ENCODE measurements at regions not wholly inside any gene's neighbourhood (a gene's known extent, or its start where the extent isn't known, plus 50 kb on each side); places are given as distances from the start of the nearest gene placed in this dataset.
A peak's percentile ranks its signal among the peaks of the same experiment; 100 is the strongest.

- no peak for DNase-seq (ENCODE audit: low read depth)
Observed at GRCh38 chr2:150784389-150784788, 296.9 kb upstream of the RND3 start.

DNA sequence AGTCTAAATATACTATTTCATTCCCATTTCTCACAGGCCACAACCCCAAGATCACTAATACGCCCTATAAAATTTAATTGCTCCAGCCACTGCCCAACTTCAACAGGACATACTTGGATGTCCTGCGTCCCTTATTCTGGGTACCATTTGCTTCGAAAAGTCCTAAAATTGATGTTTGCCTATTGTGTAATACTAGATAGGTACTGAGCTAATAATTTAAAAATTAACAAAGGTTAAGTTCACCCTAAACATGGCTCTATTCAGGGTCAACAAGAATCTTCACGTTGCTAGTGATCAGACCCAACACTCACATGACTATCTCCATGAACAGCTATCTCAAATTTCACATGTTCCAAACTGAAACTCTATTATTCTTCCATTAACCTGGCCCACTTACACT, 296.4 kb upstream of the RND3 start:
- no peak for DNase-seq (ENCODE audit: low read depth)

DNA sequence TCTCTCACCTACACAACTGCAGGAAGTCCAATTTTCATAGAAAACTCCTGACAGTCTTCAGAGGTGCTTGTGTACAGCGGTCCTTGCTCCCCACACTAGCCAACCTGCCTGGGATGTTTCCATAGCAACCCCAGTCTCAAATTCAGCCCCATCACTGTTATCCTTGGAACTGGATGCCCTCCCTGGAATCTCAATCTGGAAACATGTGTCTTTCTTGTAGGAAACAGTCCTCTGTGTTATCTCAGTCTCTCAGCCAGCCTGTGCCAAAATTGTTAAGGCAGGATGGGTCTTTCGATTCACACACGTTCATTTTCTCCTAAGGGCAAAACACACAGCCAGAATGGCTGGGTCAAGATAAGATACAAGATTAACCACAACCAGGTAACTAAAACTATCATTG, 295.5 kb upstream of the RND3 start:
- DNase-seq (ENCODE audit: low read depth): no peak

DNA sequence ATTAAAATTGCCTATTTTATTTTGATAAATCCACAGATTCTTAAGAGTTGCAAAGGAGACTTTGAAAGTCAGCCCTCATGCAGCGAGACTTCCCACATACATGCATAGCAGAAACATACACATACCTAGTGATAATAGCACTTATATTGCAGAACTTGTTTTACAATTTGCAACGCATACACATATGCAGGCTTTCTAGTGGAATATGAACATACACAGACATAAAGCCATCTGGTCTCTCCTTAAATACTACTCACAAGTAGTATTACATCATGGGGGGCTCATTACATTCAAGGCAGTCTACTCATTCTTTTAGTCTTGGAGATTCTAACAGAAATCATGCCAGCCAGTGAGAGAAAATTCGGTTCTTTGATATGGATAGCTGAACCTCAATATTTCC, 295.1 kb upstream of the RND3 start:
- DNase-seq (ENCODE audit: low read depth): no peak

GRCh38 chr2:150781142-150781541, 293.7 kb upstream of the RND3 start:
- DNase-seq (ENCODE audit: low read depth): no peak

GRCh38 chr2:150778828-150779227, 291.4 kb upstream of the RND3 start:
- peak; percentile 2 for DNase-seq (ENCODE audit: low read depth)

DNA sequence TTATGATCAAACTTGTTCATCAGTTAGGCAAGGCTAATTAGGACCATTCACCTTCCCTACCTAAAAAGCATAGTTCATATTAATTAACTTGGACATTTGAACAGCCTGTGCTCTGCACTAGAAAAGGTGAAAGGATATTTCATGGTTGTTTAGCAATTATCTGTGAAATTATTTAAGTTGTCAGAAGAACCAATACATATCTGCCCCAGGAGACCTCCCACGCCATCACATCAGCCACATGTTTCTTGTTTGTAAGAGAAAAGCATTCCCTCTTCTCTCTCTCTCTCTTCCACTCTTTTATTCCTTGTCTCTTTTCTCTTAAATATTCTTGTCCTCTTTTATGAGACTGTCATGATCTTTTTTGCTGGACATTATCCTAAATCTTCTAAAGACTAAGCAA, 282.0 kb upstream of the RND3 start:
- no peak for DNase-seq (ENCODE audit: low read depth)

GRCh38 chr2:150767991-150768746, 280.7 kb upstream of the RND3 start:
- peak; percentile 54 for DNase-seq (ENCODE audit: low read depth)

- no peak for DNase-seq (ENCODE audit: low read depth)
Observed at GRCh38 chr2:150762571-150762970, 275.1 kb upstream of the RND3 start.

- no peak for DNase-seq (ENCODE audit: low read depth)
Observed at GRCh38 chr2:150759531-150759930, 272.1 kb upstream of the RND3 start.

- no peak for DNase-seq (ENCODE audit: low read depth)
Observed at GRCh38 chr2:150759106-150759505, 271.6 kb upstream of the RND3 start.

- DNase-seq (ENCODE audit: low read depth): no peak
Observed at GRCh38 chr2:150752229-150752628, 264.8 kb upstream of the RND3 start.

DNA sequence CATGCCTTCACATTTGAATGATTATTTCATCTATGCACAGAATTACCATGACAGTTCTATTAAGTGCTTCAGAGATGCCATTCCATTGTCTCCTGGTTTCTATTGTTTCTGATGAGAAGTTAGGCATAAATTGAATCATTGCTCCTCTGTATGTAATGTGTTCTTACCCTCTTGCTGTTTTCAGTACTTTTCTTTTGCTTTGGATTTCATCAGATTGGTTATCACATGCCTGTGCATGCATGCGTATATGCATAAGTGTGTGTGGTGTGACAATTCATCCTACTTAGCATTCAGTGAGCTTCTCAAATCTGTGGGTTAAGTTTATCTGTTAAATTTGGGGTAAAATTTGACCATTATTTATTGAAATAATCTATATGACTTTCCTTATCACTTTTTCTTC, 263.3 kb upstream of the RND3 start:
- DNase-seq (ENCODE audit: low read depth): no peak

GRCh38 chr2:150742094-150742493, 254.6 kb upstream of the RND3 start:
- DNase-seq (ENCODE audit: low read depth): no peak

DNA sequence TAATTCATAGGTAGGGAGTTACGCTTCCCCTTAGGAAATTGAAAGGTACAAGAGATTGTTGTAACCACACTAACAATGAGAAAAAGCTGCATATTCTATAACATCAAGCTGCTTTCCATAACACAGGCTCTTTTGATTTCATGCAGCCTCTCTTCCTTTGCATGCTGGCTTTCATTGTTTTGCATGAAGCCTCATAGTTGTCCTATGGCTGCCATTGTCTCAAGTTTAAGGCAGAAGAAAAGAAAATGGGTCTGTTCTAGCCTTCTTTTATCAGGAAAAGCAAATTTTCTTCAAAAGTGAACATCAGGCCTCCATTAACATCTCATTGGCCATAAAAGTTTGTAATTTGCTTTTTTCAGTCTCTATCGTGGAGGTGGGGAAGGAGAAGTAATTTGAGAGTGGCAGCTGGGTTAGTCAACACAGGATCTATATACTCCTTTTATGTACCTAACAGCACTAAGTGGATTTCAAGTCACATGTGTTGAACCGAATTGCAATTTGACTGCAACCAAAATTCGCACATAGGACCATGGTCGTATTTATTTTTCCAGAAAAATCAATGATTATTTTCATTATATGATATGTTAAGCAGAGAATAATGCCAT, 248.5 kb upstream of the RND3 start:
- no peak for DNase-seq (ENCODE audit: low read depth)

GRCh38 chr2:150733051-150733618, 245.7 kb upstream of the RND3 start:
- peak; percentile 6 for DNase-seq (ENCODE audit: low read depth)

DNA sequence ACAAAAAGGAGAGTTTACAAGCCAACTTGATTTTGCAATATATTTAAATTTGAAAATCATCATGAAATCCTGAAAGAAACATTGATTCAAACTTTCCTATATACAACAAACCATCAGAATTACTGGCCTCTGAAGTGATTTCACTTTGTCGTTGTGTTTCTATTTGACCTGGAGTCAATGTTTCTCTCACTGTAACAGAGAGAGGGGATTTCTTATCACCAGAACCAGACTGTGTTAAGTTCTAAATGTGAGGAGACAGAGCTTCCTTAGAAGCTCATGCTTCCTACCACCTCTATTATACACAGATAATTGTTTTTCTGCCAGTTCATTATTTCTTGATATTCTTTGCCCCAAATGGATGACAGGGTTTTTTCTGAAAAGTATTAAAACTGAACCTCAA, 245.0 kb upstream of the RND3 start:
- DNase-seq (ENCODE audit: low read depth): no peak

GRCh38 chr2:150732064-150732463, 244.6 kb upstream of the RND3 start:
- DNase-seq (ENCODE audit: low read depth): peak; percentile 93

- no peak for DNase-seq (ENCODE audit: low read depth)
Observed at GRCh38 chr2:150729495-150729955, 242.1 kb upstream of the RND3 start.

DNA sequence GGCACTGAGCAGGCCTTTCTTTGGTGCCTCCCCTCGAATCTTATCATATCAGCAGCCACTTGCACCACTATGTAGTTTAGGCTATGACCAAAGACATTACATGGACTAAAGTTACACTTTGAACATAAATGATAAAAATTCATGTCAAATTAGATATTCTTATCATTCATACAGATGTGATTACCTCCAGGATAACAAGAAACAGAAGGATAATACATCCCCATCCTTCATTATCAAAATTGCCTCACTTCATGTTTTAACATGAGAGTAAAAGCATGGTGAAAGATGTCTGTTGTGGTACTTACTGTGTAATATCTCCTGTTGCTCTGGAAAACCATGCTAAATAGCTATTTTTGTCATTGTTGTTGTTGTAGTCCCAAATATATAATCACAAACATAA, 230.8 kb upstream of the RND3 start:
- DNase-seq (ENCODE audit: low read depth): no peak

GRCh38 chr2:150716186-150716585, 228.7 kb upstream of the RND3 start:
- no peak for DNase-seq (ENCODE audit: low read depth)

DNA sequence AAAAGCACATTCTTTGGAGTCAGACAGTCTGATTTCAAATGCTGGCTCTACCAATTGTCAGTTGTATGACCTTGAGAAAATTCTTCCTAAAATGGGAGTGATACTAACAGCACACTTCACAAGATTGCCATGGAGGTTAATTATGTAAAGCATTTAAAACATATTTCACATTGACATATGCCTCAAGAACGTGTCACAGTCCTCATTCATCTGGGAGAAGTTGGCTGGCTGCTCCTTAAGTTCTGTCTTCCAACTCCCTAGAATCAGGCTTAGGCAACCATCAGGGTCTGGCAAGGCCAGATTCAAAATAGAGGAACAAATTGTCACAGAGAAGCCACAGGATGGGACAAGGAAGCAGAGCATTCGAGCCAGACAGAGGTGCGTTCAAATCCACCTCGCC, 228.0 kb upstream of the RND3 start:
- no peak for DNase-seq (ENCODE audit: low read depth)

- DNase-seq (ENCODE audit: low read depth): no peak
Observed at GRCh38 chr2:150710916-150711315, 223.4 kb upstream of the RND3 start.
